H1 (cell line): ENCODE measurements at regions not wholly inside any gene's neighbourhood (a gene's known extent, or its start where the extent isn't known, plus 50 kb on each side); places are given as distances from the start of the nearest gene placed in this dataset.
"Not testable (repeated sequence)": the region's sequence is repeated elsewhere in the genome, so short reads cannot be mapped to it uniquely, and the experiment has no call there.

Experiments used
- CTCF ChIA-PET: fragments of 300-600 bp; sonication (Branson Sonifier 250); formaldehyde crosslinking; loops from one replicate; lab custom pipeline; 2021; ENCODE audit not compliant: partially characterized antibody; lab: Charles Lee
- POLR2A ChIA-PET: fragments of 300-600 bp; sonication (Branson Sonifier 250); formaldehyde crosslinking; loops from one replicate; lab custom pipeline; 2021; ENCODE audit warnings: inconsistent platforms; ENCODE audit not compliant: partially characterized antibody; lab: Charles Lee
- DNase-seq, 2 experiments: peaks; one replicate each; pipeline versions ENCODE4 v3.0.0 to v3.0.0-alpha.2; 2010 to 2022; ENCODE audit warnings: low spot score in 2 of 2, low read depth in 1 of 2, mixed read lengths in 1 of 2
- FAIRE-seq: peaks from 2 replicates; lab custom pipeline; 2011; peaks lifted over from hg19 to GRCh38; lab: Jason Lieb, UNC
- H2AFZ ChIP-seq: 2 replicates; pipeline ENCODE4 v1.8.1; 2012; ENCODE audit warnings: low read length, inconsistent platforms
- H2AK5ac ChIP-seq: 2 replicates; pipeline ENCODE4 v1.6.1; 2013; ENCODE audit warnings: low read depth, low read length
- H2BK120ac ChIP-seq: replicated peaks from 2 replicates; pipeline ENCODE3; 2013; ENCODE audit warnings: low read depth, low read length, inconsistent platforms
- H2BK12ac ChIP-seq: 2 replicates; pipeline ENCODE4 v1.6.1; 2013; ENCODE audit warnings: low read depth, low read length
- H2BK15ac ChIP-seq: 2 replicates; pipeline ENCODE4 v1.6.1; 2013; ENCODE audit warnings: low read length
- H2BK20ac ChIP-seq: 2 replicates; pipeline ENCODE4 v1.6.1; 2013; ENCODE audit warnings: low read length
- H2BK5ac ChIP-seq: 2 replicates; pipeline ENCODE4 v1.6.1; 2013; ENCODE audit warnings: low read depth, low read length
- H3K14ac ChIP-seq: 2 replicates; pipeline ENCODE4 v1.6.1; 2013; ENCODE audit warnings: inconsistent platforms; ENCODE audit not compliant: insufficient read length
- H3K18ac ChIP-seq: 2 replicates; pipeline ENCODE4 v1.6.1; 2013; ENCODE audit warnings: low read length; ENCODE audit errors: extremely low read depth
- H3K23ac ChIP-seq: 2 replicates; pipeline ENCODE4 v1.6.1; 2013; ENCODE audit warnings: inconsistent platforms; ENCODE audit not compliant: insufficient read length
- H3K23me2 ChIP-seq: 2 replicates; pipeline ENCODE4 v1.6.1; 2013; ENCODE audit warnings: low read depth, low read length
- H3K27ac ChIP-seq: 2 replicates; pipeline ENCODE4 v1.6.1; 2011; ENCODE audit warnings: low read depth, low read length, inconsistent platforms
- H3K27me3 ChIP-seq, 4 experiments: replicated peaks in 1 of 4; 1 replicate in 1 of 4; 2 replicates in 3 of 4; pipeline versions ENCODE4 v1.6.1 to v1.8.1; 2011 to 2013; ENCODE audit warnings: low read length in 3 of 4, mild to moderate bottlenecking in 3 of 4, inconsistent platforms in 2 of 4, mixed read lengths in 2 of 4, moderate library complexity in 1 of 4; ENCODE audit not compliant: control insufficient read depth in 3 of 4, insufficient read depth in 3 of 4; ENCODE audit errors: extremely low read depth in 1 of 4
- H3K36me3 ChIP-seq, 4 experiments: 2 replicates each; pipeline versions ENCODE4 v1.6.1 to v1.8.1; 2011 to 2013; ENCODE audit warnings: mild to moderate bottlenecking in 4 of 4, low read length in 3 of 4, moderate library complexity in 2 of 4, control low read depth in 1 of 4, inconsistent platforms in 1 of 4; ENCODE audit not compliant: insufficient read depth in 4 of 4, control insufficient read depth in 2 of 4
- H3K4ac ChIP-seq: replicated peaks from 2 replicates; pipeline ENCODE3; 2013; ENCODE audit warnings: low read length, low read depth, mixed read lengths, inconsistent platforms; ENCODE audit not compliant: insufficient read length
- H3K4me1 ChIP-seq, 4 experiments: replicated peaks in 1 of 4; 1 replicate in 1 of 4; 2 replicates in 3 of 4; pipeline versions ENCODE4 v1.6.1 to v1.8.1; 2011 to 2013; ENCODE audit warnings: low read length in 3 of 4, inconsistent platforms in 2 of 4, mixed read lengths in 1 of 4; ENCODE audit not compliant: insufficient read depth in 4 of 4, control insufficient read depth in 3 of 4
- H3K4me2 ChIP-seq, 2 experiments: 2 replicates each; pipeline versions ENCODE4 v1.6.1 to v1.8.1; 2011 to 2013; ENCODE audit warnings: low read depth in 2 of 2, low read length in 2 of 2, control low read depth in 1 of 2, inconsistent platforms in 1 of 2, mild to moderate bottlenecking in 1 of 2; ENCODE audit not compliant: insufficient read depth in 1 of 2
- H3K4me3 ChIP-seq, 4 experiments: fragments of 200-600, 300-600 bp in 1 of 4; sonication (generic), shearing (Covaris generic), sonication (Bioruptor Twin) in 1 of 4; 2 replicates each; pipeline versions ENCODE4 v1.5.1 to v1.8.1; 2011 to 2016; ENCODE audit warnings: low read length in 4 of 4, low read depth in 3 of 4, control low read depth in 2 of 4, inconsistent platforms in 2 of 4, mild to moderate bottlenecking in 2 of 4, mixed read lengths in 1 of 4, moderate library complexity in 1 of 4; ENCODE audit not compliant: insufficient read depth in 2 of 4; ENCODE audit errors: extremely low read depth in 1 of 4
- H3K56ac ChIP-seq: replicated peaks from 2 replicates; pipeline ENCODE3; 2013; ENCODE audit warnings: low read depth, mild to moderate bottlenecking, mixed read lengths, low read length, inconsistent platforms; ENCODE audit not compliant: insufficient read length
- H3K79me1 ChIP-seq: 2 replicates; pipeline ENCODE4 v1.6.1; 2013; ENCODE audit warnings: low read depth, low read length, control low read depth
- H3K79me2 ChIP-seq, 2 experiments: 2 replicates each; pipeline versions ENCODE4 v1.6.1 to v1.8.1; 2012 to 2013; ENCODE audit warnings: low read length in 2 of 2, mild to moderate bottlenecking in 2 of 2, inconsistent platforms in 1 of 2; ENCODE audit not compliant: insufficient read depth in 2 of 2, control insufficient read depth in 1 of 2
- H3K9ac ChIP-seq, 4 experiments: replicated peaks in 1 of 4; 1 replicate in 1 of 4; 2 replicates in 3 of 4; pipeline versions ENCODE4 v1.6.1 to v1.8.1; 2011 to 2013; ENCODE audit warnings: low read depth in 3 of 4, low read length in 3 of 4, control low read depth in 2 of 4, mild to moderate bottlenecking in 2 of 4, moderate library complexity in 2 of 4, inconsistent platforms in 1 of 4; ENCODE audit errors: extremely low read depth in 1 of 4
- H3K9me3 ChIP-seq, 2 experiments: 2 replicates each; pipeline versions ENCODE4 v1.6.1 to v1.8.1; 2012 to 2013; ENCODE audit warnings: mild to moderate bottlenecking in 2 of 2, moderate library complexity in 2 of 2, control low read depth in 1 of 2, inconsistent platforms in 1 of 2, low read depth in 1 of 2, low read length in 1 of 2, mixed read lengths in 1 of 2; ENCODE audit not compliant: insufficient read depth in 2 of 2
- H4K20me1 ChIP-seq, 2 experiments: replicated peaks in 1 of 2; 2 replicates each; pipeline versions ENCODE3 to v1.8.1; 2011 to 2013; ENCODE audit warnings: inconsistent platforms in 2 of 2, low read length in 2 of 2, mild to moderate bottlenecking in 1 of 2; ENCODE audit not compliant: insufficient read depth in 2 of 2, control insufficient read depth in 1 of 2
- H4K5ac ChIP-seq: 2 replicates; pipeline ENCODE4 v1.6.1; 2013; ENCODE audit warnings: low read length, low read depth, mixed read lengths, inconsistent platforms; ENCODE audit not compliant: insufficient read length
- H4K8ac ChIP-seq: 2 replicates; pipeline ENCODE4 v1.8.0; 2013; ENCODE audit warnings: mild to moderate bottlenecking, moderate library complexity, low read length, inconsistent platforms; ENCODE audit not compliant: insufficient read depth; ENCODE audit errors: extremely low read depth
- H4K91ac ChIP-seq: replicated peaks from 2 replicates; pipeline ENCODE3; 2013; ENCODE audit warnings: low read length, mixed read lengths, inconsistent platforms; ENCODE audit not compliant: insufficient read length
- ASH2L ChIP-seq: fragments of 200-600, 300-600 bp; sonication (generic); IDR thresholded peaks from one replicate; pipeline ENCODE4 v1.7.1; 2017; ENCODE audit warnings: low read length
- BRCA1 ChIP-seq: IDR thresholded peaks from 2 replicates; pipeline ENCODE4 v1.6.1; 2012; ENCODE audit warnings: low read depth, low read length, improper control_type of control experiment
- RXRA ChIP-seq: IDR thresholded peaks from 2 replicates; pipeline ENCODE4 v1.6.1; 2011; ENCODE audit warnings: low read depth, mild to moderate bottlenecking, low read length, moderate library complexity; ENCODE audit not compliant: insufficient read depth
- WGBS, 2 experiments: shearing (Covaris generic) in 1 of 2; methylation state at CpG; one replicate each; pipeline versions ENCODE4 v1.1.6 to v1.1.7; 2013 to 2015; ENCODE audit warnings: low lambda C conversion rate in 2 of 2, mixed read lengths in 2 of 2, inconsistent platforms in 1 of 2, low coverage in 1 of 2, missing lambda C conversion rate in 1 of 2; ENCODE audit not compliant: insufficient replicate concordance in 2 of 2, insufficient coverage in 1 of 2, insufficient read length in 1 of 2; ENCODE audit errors: extremely low coverage in 1 of 2, missing lambda C conversion rate in 1 of 2; 5-methylcytosine and 5-hydroxymethylcytosine counted together

- TF ChIP-seq RXRA (no peak), ASH2L (no peak), BRCA1 (no peak)
These were observed 57.1 kb upstream of the KCTD7 start (continued) for GRCh38 chr7:66571568-66571967.

GRCh38 chr7:66573782-66574495 is 54.7 kb upstream of the KCTD7 start:
- H3K14ac ChIP-seq, H2AK5ac ChIP-seq, H4K5ac ChIP-seq, H2AFZ ChIP-seq, H3K23me2 ChIP-seq, H3K4me1 ChIP-seq, H3K23ac ChIP-seq, H3K4ac ChIP-seq, H2BK120ac ChIP-seq, H2BK20ac ChIP-seq, H3K4me3 ChIP-seq, H2BK12ac ChIP-seq, H3K4me2 ChIP-seq, H3K79me1 ChIP-seq, H3K56ac ChIP-seq, H3K9me3 ChIP-seq, FAIRE-seq, H3K9ac ChIP-seq, H3K18ac ChIP-seq, H4K8ac ChIP-seq, H4K20me1 ChIP-seq, H2BK5ac ChIP-seq, H2BK15ac ChIP-seq, H3K27me3 ChIP-seq, DNase-seq, H3K27ac ChIP-seq, H4K91ac ChIP-seq: not testable (repeated sequence)
- Histone ChIP-seq H3K79me2 (peaks cover under 1 to 70% of the 10 kb centered on the region in 2 experiments; a peak in 3 of 4 replicates), H3K36me3 (peaks cover 6 to 43% (median 14%) of the 10 kb centered on the region in 4 experiments)
- ChIA-PET POLR2A (interaction anchor here (1.6 kb wide), 1 partner anchor 16 kb away, joined by 7 read pairs; no protein-coding TSS in a partner anchor), CTCF (interaction anchor here (1.2 to 6.4 kb wide), 4 partner anchors 12 to 69 kb away, joined by 3 to 34 read pairs (median 4); no protein-coding TSS in a partner anchor)
- WGBS, 2 experiments, result 89% methylated on average over 9 of the region's 9 CpGs; no CpG with 5 or more reads in 1 of the 2 experiments
